Activated B cell treated with CpG ODN at 0.5 μM for 24 hours (primary cell): ENCODE measurements at regions not wholly inside any gene's neighbourhood (a gene's known extent, or its start where the extent isn't known, plus 50 kb on each side); places are given as distances from the start of the nearest gene placed in this dataset.

Source experiments
- ATAC-seq: fragments of 200-7000 bp; cut with Tn5 transposase; one replicate; pipeline ENCODE4 v1.10.0; 2021; ENCODE audit warnings: low read depth, mild to moderate bottlenecking, moderate library complexity
- CTCF ChIA-PET: fragments of 350-600 bp; sonication (Branson Sonifier 250); formaldehyde crosslinking; loops from one replicate; lab custom pipeline; 2021; ENCODE audit warnings: antibody characterized with exemption; lab: Charles Lee
- POLR2A ChIA-PET: fragments of 350-600 bp; sonication (Branson Sonifier 250); formaldehyde crosslinking; loops from one replicate; lab custom pipeline; 2021; ENCODE audit warnings: antibody characterized with exemption; lab: Charles Lee
- DNase-seq: peaks from one replicate; pipeline ENCODE4 v3.0.0; 2022
- H3K27ac Mint-ChIP-seq: one replicate; pipeline ENCODE4 v1.8.0; 2020; ENCODE audit warnings: mixed read lengths
- H3K27me3 Mint-ChIP-seq: one replicate; pipeline ENCODE4 v1.8.0; 2021; ENCODE audit warnings: mixed read lengths
- H3K36me3 Mint-ChIP-seq: one replicate; pipeline ENCODE4 v1.8.0; 2021; ENCODE audit warnings: low read depth, mixed read lengths
- H3K4me1 Mint-ChIP-seq: one replicate; pipeline ENCODE4 v1.8.0; 2021; ENCODE audit warnings: mixed read lengths
- H3K4me3 Mint-ChIP-seq: one replicate; pipeline ENCODE4 v1.8.0; 2020; ENCODE audit warnings: mild to moderate bottlenecking, mixed read lengths
- H3K9me3 Mint-ChIP-seq: one replicate; pipeline ENCODE4 v1.8.0; 2020; ENCODE audit warnings: mixed read lengths
- intact Hi-C: fragments of 100-400 bp; cut with micrococcal nuclease; formaldehyde crosslinking; loops from one replicate; pipeline ENCODE4 v1.15.1; 2024
- TF ChIP-seq, protein P1 (sequence below): fragments of 200-600 bp; IDR thresholded peaks from one replicate; pipeline ENCODE4 v1.8.0; 2022; ENCODE audit warnings: antibody characterized with exemption, mild to moderate bottlenecking

DNA sequence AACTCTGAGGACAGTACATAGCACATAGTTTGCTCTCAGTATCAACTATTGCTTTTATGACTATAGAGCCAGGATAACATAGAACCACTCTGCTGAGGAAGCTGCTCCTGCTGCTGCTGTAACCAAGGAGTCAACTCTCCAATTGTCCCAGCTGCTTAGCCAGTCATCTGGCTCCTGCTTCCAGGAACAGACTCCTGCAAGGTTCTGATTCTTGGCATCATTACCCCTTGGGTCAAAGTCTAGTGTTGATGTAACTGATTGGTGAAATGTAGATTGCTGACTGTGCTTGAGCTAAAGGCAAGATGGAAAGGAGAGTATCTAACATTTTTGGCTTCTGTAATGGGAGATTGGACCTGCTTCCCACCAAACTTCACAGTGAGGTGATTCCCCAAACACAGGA is 261.9 kb upstream of the FSHR start:
- ATAC-seq (no peak), DNase-seq (no peak)
- Mint-ChIP-seq H3K36me3 (no peaks in the 10 kb centered on the region), H3K27me3 (no peaks in the 10 kb centered on the region), H3K4me3 (no peak overlapping the region), H3K4me1 (no peaks in the 10 kb centered on the region), H3K27ac (no peak overlapping the region), H3K9me3 (no peaks in the 10 kb centered on the region)
- ChIA-PET POLR2A (no interaction called here), CTCF (no interaction called here)
- intact Hi-C loops = no loop called here
- TF ChIP-seq, protein P1, sequence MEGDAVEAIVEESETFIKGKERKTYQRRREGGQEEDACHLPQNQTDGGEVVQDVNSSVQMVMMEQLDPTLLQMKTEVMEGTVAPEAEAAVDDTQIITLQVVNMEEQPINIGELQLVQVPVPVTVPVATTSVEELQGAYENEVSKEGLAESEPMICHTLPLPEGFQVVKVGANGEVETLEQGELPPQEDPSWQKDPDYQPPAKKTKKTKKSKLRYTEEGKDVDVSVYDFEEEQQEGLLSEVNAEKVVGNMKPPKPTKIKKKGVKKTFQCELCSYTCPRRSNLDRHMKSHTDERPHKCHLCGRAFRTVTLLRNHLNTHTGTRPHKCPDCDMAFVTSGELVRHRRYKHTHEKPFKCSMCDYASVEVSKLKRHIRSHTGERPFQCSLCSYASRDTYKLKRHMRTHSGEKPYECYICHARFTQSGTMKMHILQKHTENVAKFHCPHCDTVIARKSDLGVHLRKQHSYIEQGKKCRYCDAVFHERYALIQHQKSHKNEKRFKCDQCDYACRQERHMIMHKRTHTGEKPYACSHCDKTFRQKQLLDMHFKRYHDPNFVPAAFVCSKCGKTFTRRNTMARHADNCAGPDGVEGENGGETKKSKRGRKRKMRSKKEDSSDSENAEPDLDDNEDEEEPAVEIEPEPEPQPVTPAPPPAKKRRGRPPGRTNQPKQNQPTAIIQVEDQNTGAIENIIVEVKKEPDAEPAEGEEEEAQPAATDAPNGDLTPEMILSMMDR = no peak

DNA sequence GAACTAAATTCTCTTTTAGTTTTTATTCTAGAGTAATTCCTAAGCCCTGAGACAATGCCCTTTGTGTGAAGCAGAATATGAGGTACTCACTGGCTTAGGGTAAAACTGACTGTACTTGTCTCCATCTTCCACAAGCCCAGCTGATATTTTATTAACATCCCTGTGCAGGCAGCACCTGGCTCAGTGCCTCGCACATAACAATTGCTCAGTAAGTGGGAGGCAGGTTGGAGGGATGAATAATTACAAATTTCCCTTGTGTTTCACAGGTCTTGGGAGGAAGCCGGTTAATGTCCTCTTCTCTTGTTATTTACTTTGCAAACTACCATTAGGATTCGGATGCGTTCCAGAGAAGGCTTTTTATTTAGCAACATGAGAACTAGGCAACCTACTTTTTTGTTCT is 249.8 kb upstream of the FSHR start:
- Mint-ChIP-seq H3K36me3 (no peaks in the 10 kb centered on the region), H3K9me3 (peaks cover 2% of the 10 kb centered on the region), H3K4me3 (no peak overlapping the region), H3K4me1 (no peaks in the 10 kb centered on the region), H3K27ac (no peak overlapping the region), H3K27me3 (no peaks in the 10 kb centered on the region)
- intact Hi-C loops = no loop called here
- POLR2A ChIA-PET = no interaction called here
- DNase-seq (no peak), ATAC-seq (no peak)
- TF ChIP-seq, protein P1 = no peak
- CTCF ChIA-PET = no interaction called here

DNA sequence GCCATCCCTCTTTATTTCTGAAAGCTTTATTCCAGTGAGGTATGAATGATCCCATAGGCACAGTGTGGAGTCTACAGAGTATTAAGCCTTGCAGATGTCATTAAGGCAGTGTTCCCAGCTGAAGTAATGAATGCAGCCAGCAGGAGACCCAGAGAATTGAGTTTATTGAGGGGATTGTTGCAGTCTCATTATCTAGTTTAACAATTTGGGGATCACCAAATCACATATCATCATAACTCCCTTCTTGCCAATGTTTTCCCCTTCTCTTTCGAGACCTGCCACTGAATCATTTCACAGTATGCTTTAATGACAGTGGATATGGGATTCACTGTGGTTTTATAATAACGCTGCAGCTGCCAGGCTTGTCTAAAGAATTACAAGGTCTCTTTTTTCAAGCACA is 249.3 kb upstream of the FSHR start:
- no peak overlapping the region for H3K27ac Mint-ChIP-seq
- DNase-seq = no peak
- TF ChIP-seq, protein P1 = no peak
- no peaks in the 10 kb centered on the region for H3K4me1 Mint-ChIP-seq
- H3K27me3 Mint-ChIP-seq = no peaks in the 10 kb centered on the region
- no peaks in the 10 kb centered on the region for H3K36me3 Mint-ChIP-seq
- ChIA-PET CTCF (no interaction called here), POLR2A (no interaction called here)
- no peak overlapping the region for H3K4me3 Mint-ChIP-seq
- ATAC-seq = no peak
- intact Hi-C loops = no loop called here
- H3K9me3 Mint-ChIP-seq = peaks cover 2% of the 10 kb centered on the region

DNA sequence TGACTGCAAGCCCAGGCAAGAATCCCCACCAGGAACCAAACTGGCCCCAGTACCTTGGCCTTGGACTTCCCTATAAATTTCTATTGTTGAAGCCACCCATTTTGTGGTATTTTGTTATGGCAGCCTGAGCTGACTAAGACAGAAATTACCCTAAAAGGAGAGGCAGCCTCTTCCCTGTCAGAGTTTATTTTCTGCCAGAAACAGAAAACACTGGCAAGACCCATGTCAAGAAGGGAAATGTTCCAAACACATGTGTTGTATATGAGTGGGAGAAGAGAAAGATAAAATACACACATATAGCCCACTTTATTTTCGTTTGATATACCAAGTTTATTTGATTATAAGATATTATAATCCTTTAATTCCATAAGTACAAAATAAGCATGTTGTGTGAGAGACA is 225.1 kb upstream of the FSHR start:
- Mint-ChIP-seq H3K27ac (no peak overlapping the region), H3K36me3 (no peaks in the 10 kb centered on the region), H3K4me1 (no peaks in the 10 kb centered on the region), H3K27me3 (no peaks in the 10 kb centered on the region), H3K4me3 (no peak overlapping the region), H3K9me3 (peaks cover 8% of the 10 kb centered on the region)
- intact Hi-C loops = no loop called here
- DNase-seq (no peak), ATAC-seq (no peak)
- ChIA-PET POLR2A (no interaction called here), CTCF (no interaction called here)
- TF ChIP-seq, protein P1 = no peak

DNA sequence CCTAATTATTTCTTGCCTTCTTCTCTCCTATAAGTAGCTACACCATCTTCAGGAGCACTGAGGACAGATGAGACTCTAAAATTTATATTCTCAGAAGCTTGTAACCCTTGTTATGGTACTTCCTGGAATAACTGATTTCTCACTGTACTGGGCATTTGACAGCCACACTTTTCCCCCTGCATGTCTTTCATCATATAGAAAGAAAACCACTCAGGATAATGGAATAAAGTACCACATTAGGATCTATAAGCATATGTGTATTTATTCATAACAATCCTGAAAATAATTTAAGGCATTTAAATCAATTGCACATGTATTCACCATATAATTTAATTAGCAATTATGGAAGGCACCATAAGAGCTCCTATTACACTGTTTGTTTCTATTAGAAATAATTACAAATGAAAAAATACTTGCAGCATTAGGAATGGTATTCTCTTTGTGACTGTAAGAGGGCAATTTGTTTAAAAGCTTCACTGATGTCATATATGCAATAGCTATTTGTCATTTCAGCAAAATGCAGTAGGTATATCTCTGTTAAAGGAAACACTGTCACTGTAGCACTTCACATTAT is 216.9 kb upstream of the FSHR start:
- Mint-ChIP-seq H3K4me3 (no peak overlapping the region), H3K27ac (no peak overlapping the region), H3K4me1 (no peaks in the 10 kb centered on the region), H3K9me3 (peaks cover 3% of the 10 kb centered on the region), H3K27me3 (no peaks in the 10 kb centered on the region), H3K36me3 (no peaks in the 10 kb centered on the region)
- ATAC-seq (no peak), DNase-seq (no peak)
- POLR2A ChIA-PET = no interaction called here
- intact Hi-C loops = no loop called here
- TF ChIP-seq, protein P1 = no peak
- CTCF ChIA-PET = no interaction called here
